Loucy (cell line): ENCODE measurements at regions not wholly inside any gene's neighbourhood (a gene's known extent, or its start where the extent isn't known, plus 50 kb on each side); places are given as distances from the start of the nearest gene placed in this dataset.

Experiments
- CTCF ChIP-seq: fragments of 200-600 bp; sonication (generic); conservative IDR thresholded peaks from 2 replicates; pipeline ENCODE4 v1.5.1; 2014; ENCODE audit warnings: mild to moderate bottlenecking, antibody characterized with exemption, low read length
- EZH2phosphoT487 ChIP-seq: fragments of 200-600 bp; IDR thresholded peaks from 2 replicates; pipeline ENCODE4 v1.6.1; 2018; ENCODE audit warnings: antibody characterized with exemption, mild to moderate bottlenecking, moderate library complexity, borderline replicate concordance

GRCh38 chr10:25808372-25808771, 125.7 kb upstream of the MYO3A start:
- no peak for TF ChIP-seq CTCF
- no peak for TF ChIP-seq EZH2phosphoT487
